ENCODE measurements at regions not wholly inside any gene's neighbourhood (a gene's known extent, or its start where the extent isn't known, plus 50 kb on each side); places are given as distances from the start of the nearest gene placed in this dataset.
A peak's percentile ranks its signal among the peaks of the same experiment; 100 is the strongest.

GRCh38 chr4:1523506-1523905 is 117.3 kb upstream of the NKX1-1 start:
- no peak for DNase-seq

DNA sequence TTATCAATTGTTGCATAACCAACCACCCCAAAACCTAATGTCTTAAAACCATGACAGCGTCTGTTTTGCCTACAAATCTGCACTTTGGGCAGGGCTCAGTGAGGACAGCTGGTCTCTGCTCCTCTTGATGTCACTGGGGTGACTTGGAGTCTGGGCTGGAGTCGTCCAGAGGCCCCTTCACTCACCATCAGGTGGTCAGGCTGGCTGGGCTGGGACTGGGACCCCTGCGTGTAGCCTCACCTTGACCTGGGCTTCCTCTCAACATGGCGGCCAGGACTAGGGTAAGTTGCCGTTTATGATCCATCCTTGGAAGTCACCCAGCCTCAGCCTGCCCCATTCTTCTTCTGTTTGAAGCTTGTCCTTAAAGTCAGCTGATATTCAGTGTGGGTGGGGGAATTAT is 116.8 kb upstream of the NKX1-1 start:
- no peak for DNase-seq

- DNase-seq, result no peak
Measured at GRCh38 chr4:1522606-1523005, 116.4 kb upstream of the NKX1-1 start.

DNA sequence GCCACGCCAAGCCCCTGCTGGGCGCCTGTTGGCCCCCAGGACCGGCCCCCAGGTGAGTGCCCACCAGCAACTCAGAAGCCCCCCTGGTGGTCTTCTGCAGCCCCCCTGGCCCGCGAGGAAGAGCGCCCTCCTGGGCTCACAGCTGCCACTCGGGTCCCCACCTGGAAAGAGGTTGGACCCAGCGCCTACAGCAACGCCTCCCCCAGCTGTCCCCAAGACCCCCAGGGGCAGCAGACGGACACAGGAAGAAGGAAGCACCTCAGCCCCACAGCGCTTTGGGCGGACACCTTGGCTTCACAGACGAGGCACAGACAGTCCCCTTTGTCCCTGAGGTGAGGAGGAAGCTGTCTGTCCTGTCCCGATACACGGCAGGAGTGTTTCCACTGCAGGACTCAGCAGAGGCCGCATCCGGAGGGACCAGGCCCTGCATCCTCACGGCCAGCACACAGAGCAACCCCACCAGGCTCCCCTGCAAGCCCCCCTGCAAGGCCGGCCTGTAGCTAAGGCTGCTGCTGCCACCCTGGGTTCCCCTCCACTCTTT is 115.6 kb upstream of the NKX1-1 start:
- DNase-seq, result no peak

DNA sequence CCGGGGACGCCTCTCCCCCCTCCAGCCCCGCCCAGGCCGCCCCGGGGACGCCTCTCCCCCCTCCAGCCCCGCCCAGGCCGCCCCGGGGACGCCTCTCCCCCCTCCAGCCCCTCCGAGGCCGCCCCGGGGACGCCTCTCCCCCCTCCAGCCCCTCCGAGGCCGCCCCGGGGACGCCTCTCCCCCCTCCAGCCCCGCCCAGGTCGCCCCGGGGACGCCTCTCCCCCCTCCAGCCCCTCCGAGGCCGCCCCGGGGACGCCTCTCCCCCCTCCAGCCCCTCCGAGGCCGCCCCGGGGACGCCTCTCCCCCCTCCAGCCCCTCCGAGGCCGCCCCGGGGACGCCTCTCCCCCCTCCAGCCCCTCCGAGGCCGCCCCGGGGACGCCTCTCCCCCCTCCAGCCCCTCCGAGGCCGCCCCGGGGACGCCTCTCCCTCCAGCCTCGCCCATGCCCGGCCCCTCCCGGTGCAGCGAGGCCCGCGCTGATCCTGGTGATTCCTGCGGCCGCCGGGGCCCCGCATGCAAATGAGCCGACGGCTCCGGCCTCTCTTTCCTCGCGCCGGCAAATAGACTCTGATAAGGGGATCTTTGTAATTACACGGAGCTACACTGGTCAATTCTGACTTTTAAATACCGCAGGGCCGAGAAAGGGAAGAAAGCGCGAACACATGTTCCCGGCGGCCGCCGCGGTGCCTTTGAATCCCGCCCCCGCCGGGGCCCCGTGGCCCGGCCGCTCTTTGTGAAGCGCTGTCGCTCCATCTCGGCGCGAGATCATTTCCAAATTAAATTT is 114.7 kb upstream of the NKX1-1 start:
- peak; percentile 13 for DNase-seq

- no peak for DNase-seq
Measured at GRCh38 chr4:1519787-1520661, 113.8 kb upstream of the NKX1-1 start.

DNA sequence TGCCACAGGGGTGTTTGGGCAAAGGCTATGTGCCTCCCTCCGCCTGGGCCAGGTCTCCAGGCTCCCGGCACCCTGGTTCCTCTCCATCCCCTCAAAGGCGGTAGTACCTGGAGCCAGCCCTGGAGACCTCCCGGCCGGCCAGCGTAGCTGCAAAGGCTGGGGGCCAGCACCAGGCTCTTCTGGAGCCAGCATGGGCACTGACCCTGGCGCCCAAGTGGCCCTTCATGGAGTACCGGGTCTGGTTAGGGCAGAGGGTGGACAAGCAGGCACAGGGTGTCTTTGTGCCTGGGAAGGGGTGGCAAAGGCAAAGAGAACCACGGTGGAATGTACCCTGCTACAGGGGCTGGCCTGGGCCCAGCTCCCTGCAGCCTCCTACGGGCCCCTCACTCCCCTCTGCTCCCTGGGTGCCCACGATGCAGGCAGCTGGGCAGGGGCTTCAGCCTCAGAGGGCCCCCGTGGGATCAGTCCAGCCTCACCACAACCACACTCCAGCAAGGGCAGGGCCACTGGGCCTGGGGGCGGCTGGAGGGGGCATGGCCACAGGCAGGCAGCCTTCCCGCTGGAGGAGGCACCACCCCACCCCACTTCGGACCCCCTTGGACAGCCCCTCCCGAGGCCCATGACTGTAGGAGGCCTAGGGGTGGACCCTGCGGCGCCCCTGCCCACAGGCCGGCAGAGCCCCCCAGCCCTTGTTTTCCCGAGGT is 112.9 kb upstream of the NKX1-1 start:
- DNase-seq, result no peak

DNA sequence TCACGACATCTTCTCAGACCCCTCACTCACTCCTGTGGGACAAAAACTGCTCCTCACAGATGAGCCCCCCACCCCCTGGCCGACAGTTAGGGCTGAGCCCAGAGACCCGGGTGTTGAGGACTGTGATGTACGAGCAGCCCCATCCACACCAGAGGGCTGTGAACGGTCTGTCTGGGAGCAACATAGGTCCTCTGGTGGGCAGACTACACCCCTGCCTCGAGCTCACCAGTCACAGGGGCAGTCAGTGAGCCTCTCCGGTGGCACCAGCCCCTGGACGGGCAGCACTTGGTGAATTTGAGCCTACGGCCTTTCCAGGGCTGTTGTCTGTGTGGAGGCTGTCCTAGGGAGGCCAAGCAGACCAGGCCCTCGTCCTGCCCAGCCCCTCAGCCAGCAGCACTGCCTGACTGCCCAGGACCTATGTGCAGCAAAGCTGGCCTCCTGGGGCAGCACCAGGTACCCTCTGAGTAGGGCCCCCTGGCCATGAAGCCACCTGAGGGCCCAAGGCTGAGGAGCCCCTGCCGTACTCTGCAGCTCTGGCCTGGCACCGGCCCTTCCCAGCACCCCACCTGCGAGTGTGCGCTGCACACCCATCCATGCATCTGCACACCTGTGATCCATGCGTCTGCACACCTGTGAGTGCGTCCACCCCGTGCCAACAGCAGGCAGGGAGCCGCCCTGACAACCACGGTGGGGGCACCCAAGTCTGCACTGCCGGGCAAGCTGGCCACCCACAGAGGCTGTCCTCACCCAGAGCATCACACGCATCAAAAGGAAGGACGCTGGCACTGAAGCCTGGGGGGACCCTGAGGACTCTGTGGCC is 111.6 kb upstream of the NKX1-1 start:
- no peak for DNase-seq

- no peak for DNase-seq
Measured at GRCh38 chr4:1516881-1517480, 110.7 kb upstream of the NKX1-1 start.

DNA sequence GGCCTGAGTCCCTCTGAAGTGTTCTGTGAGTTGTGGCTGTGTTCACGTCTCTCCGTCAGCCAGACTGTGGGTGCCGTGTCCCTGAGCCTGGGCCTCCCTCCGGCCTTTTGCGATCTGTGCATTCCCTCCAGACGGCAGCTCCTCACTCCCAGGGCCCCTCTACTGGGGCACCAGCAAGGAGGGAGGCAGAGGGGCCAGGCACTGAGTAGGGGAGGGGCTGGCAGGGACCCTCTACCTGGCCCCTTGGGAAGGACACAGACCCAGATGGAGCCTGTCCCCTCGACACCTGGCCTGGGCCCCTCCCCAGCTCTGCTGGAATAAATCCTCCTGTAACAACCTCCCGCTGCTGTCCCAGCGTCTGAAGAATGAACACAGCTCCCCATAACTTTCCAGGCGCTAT is 110.0 kb upstream of the NKX1-1 start:
- no peak for DNase-seq

- DNase-seq, result no peak
Measured at GRCh38 chr4:1515763-1516162, 109.5 kb upstream of the NKX1-1 start.

- no peak for DNase-seq
Measured at GRCh38 chr4:1515156-1515555, 108.9 kb upstream of the NKX1-1 start.

DNA sequence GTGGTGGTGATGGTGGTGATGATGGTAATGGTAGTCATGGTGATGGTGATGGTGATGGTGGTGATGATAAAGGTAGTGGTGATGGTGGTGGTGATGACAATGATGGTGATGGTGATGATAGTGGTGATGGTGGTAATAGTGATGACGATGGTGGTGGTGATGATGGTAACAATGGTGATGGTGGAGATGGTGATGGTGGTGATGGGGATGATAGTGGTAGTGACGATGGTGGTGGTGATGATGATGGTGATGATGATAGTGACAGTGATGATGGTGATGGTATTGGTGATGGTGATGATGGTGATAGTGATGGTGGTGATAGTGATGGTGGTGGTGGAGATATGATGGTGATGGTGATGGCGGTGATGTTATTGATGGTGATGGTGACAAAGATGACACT is 108.4 kb upstream of the NKX1-1 start:
- DNase-seq, result no peak

DNA sequence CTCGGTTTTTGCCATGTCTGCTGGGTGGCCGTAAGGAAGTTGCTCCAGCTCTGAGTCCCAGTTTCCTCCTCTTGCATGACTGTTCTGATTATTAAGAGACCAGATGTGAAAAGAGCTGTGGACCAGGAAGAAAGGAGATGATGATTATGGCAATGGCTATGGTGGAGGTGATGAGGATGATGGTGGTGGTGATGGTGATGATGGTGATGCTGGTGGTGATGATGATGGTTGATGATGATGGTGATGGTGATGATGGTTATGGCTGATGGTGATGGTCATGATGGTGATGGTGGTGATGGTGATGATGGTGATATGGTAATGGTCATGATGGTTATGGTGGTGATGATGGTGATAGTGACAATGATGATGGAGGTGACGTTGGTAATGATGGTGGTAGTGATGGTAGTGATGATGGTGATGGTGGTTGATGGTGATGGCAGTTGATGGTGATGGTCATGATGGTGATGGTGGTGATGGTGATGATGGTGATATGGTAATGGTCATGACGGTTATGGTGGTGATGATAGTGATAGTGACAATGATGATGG is 107.8 kb upstream of the NKX1-1 start:
- DNase-seq, result no peak

DNA sequence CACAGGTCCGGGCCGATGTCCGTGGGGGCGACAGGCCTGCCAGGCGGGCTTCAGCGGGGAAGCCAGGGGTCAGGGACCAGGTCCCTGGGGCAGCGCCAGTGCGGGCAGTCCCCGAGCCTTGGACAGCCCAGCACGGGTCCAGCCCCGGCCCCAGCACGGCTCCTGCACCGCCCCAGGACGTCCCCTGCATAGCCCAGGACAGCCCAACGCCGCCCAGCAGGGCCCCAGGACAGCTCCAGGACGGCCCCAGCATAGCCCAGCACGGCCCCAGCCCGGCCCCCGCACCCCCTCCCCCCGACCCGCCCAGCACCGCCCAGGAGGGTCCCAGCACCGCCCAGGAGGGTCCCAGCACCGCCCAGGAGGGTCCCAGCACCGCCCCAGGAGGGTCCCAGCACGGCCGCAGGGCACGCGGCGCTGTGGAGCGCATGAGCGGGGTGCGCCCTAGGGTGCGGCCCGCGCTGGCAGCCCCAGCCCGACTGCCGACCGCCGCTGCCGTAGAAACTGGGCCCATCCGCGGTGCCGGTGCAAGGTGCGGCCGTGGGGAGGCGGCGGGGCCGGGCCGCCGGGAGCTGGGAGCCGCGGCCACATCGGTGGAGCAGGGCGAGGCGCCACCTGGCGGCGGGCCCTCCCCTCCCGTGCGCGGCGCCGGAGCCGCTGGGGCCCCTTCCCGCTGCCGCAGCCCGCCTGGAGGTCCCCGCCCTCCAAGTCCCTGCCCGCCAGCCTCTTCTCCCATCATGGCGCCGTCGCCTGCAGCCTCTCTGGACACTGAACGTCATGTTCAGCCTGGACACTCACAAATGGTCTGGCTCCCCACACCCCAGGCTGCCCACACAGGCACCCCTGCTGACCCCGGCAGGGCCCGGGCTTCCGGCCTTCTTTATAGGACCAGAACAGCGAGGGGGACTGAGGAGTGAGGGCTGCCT is 106.8 kb upstream of the NKX1-1 start:
- peak; percentile 38 for DNase-seq

DNA sequence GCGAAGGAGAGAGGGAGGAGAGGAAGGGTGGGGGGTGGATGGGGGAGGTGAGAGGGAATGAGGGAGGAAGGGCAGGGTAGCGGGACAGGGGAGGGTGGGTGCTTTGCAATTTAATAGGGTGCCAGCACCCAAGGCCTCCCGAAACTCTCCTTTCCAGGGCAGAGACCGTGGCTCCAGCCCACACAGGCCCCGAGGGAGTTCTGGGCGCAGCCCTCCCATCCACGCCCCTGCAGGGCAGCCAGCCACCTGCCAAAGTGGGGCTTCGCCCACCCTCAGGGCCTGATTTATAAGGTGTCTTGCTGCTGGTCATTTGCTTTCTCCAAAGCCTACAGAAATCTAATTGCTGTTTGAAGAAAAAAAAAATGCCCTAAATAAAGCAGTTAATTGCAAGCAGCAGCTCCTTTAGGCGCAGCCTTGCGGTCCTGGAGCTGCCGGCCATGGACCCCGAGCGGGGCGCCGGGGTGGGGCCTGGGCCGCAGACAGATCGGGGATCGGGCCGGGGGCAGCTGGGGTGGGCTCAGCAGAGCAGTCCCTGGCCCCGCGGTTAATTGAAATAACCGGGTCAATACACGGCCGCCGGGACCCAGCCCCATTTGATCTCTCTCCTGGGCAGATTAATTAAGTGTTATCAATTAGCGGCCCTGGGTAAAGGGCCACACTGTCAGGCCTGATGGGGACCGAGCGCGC is 106.0 kb upstream of the NKX1-1 start:
- DNase-seq, result no peak

GRCh38 chr4:1511441-1512041 is 105.3 kb upstream of the NKX1-1 start:
- no peak for DNase-seq

GRCh38 chr4:1510931-1511330 is 104.7 kb upstream of the NKX1-1 start:
- no peak for DNase-seq

GRCh38 chr4:1509366-1509765 is 103.1 kb upstream of the NKX1-1 start:
- DNase-seq, result no peak
